Skeletal muscle tissue (tissue), 3 donors: ENCODE measurements at regions not wholly inside any gene's neighbourhood (a gene's known extent, or its start where the extent isn't known, plus 50 kb on each side); places are given as distances from the start of the nearest gene placed in this dataset.

Experiments
- H3K27ac ChIP-seq: one replicate; pipeline ENCODE4 v1.7.0; 2013; ENCODE audit warnings: mild to moderate bottlenecking, low read depth, low read length, inconsistent platforms
- H3K27me3 ChIP-seq, 3 donors: one replicate each; pipeline ENCODE4 v1.7.0; 2013; ENCODE audit warnings: low read length in 3 of 3; ENCODE audit not compliant: control insufficient read depth in 3 of 3, insufficient read depth in 3 of 3
- H3K36me3 ChIP-seq, 3 donors: one replicate each; pipeline ENCODE4 v1.7.0; 2013; ENCODE audit warnings: low read length in 3 of 3; ENCODE audit not compliant: control insufficient read depth in 3 of 3, insufficient read depth in 3 of 3
- H3K4me1 ChIP-seq, 3 donors: one replicate each; pipeline ENCODE4 v1.7.0; 2013; ENCODE audit warnings: low read length in 3 of 3, mild to moderate bottlenecking in 3 of 3; ENCODE audit not compliant: control insufficient read depth in 3 of 3, insufficient read depth in 3 of 3
- H3K4me3 ChIP-seq, 3 donors: one replicate each; pipeline ENCODE4 v1.7.0; 2013; ENCODE audit warnings: low read length in 3 of 3
- H3K9ac ChIP-seq, 3 donors: one replicate each; pipeline ENCODE4 v1.7.0; 2013; ENCODE audit warnings: low read length in 3 of 3, mild to moderate bottlenecking in 3 of 3, moderate library complexity in 2 of 3, low read depth in 1 of 3
- H3K9me3 ChIP-seq, 3 donors: one replicate each; pipeline ENCODE4 v1.7.0; 2013; ENCODE audit warnings: low read length in 3 of 3; ENCODE audit not compliant: control insufficient read depth in 3 of 3
- donor health status: Osteomylitis.

DNA sequence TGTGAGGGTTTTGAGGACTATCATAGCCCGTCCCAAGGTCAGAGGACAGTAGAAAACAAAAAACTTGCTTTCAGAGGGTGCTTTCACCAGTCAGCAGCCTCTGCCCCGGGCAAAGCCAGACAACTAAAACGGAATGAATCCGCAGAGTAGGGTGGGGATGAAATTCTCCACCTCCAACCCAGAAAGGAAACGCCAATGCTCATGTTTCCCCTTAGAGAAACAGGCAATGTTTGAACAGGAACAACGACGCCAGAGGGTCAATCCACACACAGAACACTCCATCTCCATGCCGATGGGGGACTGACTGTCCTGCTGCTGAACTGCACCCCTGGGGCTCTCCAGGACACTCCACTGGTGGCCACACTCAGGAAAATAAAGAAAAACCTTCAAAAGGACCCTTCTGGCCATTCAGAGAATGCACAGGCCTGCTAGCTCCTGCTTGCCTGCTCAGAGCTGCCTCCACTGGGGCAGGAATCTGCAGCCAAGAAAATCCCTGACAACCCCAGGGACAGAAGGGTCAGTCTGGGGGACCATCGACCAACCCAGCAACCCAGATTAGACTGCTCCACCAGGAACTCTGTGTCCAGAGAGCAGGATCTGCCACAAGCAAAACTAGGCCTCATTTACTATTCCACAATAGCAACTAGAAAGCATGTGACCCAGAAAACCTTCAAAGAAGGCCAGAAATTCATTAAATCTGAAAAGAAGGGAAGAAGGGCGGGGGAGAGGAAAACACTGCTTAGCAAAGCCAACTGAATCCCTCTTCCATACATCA is 116.0 kb downstream of the TOMM20 start:
- no peaks in the 10 kb centered on the region for H3K27me3 ChIP-seq
- H3K36me3 ChIP-seq, result no peaks in the 10 kb centered on the region
- no peak overlapping the region for H3K9ac ChIP-seq
- H3K4me3 ChIP-seq, result no peak overlapping the region
- peak overlapping the region; percentile 50 for H3K27ac ChIP-seq
- peaks cover 0 to 3% (median under 1%) of the 10 kb centered on the region in 3 donors for H3K9me3 ChIP-seq
- H3K4me1 ChIP-seq, result peaks cover 11 to 13% (median 12%) of the 10 kb centered on the region in 3 donors

DNA sequence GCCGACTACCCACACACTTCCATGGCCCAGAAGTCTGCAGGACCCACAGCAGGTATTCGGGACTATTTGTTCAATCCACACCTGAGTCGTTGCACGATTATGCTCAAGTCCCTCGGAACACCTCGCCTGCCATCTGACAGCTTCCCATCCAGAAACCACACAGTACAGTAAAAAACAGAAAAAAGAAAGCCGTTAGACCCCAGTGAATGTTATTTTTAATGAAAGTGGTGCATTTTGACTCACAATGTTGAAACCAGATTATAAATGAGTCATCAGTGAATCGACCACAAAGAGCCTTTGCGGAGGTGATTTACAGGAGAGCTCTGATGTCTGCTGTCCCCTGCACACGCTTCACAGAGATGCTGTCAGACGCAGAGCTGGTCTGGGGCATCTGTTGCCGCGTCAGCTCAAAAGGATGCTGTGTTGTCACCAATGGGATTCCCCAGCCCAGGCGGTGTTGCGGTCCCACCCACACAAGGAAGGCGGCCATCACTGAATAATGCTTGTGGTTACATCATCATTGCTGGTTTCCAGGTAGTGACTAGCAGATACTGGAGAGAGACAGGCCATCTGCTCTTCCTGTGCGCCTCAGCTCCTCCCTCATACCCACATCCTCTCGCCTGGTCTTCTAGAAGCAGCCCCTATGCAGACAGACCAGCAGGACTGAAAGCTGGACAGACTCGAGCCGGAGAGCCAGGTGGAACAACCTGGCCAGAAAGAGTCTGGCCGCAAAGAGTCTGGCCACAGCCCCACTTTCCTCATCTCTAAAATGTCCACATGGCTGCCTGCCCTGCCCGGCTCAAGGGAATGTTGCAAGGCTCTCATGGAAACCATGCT is 116.8 kb downstream of the TOMM20 start:
- Histone ChIP-seq H3K36me3 (no peaks in the 10 kb centered on the region), H3K27ac (peak overlapping the region; percentile 50), H3K27me3 (no peaks in the 10 kb centered on the region), H3K9me3 (peaks cover 0 to 5% (median 2%) of the 10 kb centered on the region in 3 donors), H3K9ac (no peak overlapping the region), H3K4me1 (peaks cover 11 to 13% (median 12%) of the 10 kb centered on the region in 3 donors), H3K4me3 (no peak overlapping the region)

DNA sequence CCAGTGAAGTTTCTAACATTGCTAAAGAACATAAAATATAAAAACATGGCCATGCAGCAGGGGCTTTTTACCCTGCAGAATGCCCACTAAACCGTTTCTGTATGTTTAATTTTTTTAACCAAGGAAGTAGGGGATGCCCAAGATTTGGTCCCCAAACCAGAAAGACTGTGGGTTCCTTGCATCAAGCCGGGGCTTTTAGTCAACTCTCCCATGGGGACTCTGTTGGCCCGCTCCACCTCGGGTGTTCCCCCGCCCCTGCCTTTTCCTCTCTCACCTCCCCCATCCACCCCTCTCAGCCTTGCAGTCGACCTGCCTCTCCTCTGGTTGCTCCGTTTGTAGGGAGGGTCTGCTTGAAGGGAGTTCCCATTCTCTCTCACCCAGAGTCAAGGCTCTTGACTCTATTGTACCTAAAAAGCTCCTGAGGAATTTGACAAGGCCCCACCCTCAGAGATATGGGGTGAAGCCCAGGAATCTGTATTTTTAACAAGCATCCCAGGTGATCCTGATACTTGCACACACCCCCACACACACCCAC is 117.5 kb downstream of the TOMM20 start:
- Histone ChIP-seq H3K9ac (no peak overlapping the region), H3K27ac (no peak overlapping the region), H3K27me3 (no peaks in the 10 kb centered on the region), H3K9me3 (peaks cover 0 to 5% (median 2%) of the 10 kb centered on the region in 3 donors), H3K36me3 (no peaks in the 10 kb centered on the region), H3K4me1 (peaks cover 11 to 13% (median 12%) of the 10 kb centered on the region in 3 donors), H3K4me3 (no peak overlapping the region)

DNA sequence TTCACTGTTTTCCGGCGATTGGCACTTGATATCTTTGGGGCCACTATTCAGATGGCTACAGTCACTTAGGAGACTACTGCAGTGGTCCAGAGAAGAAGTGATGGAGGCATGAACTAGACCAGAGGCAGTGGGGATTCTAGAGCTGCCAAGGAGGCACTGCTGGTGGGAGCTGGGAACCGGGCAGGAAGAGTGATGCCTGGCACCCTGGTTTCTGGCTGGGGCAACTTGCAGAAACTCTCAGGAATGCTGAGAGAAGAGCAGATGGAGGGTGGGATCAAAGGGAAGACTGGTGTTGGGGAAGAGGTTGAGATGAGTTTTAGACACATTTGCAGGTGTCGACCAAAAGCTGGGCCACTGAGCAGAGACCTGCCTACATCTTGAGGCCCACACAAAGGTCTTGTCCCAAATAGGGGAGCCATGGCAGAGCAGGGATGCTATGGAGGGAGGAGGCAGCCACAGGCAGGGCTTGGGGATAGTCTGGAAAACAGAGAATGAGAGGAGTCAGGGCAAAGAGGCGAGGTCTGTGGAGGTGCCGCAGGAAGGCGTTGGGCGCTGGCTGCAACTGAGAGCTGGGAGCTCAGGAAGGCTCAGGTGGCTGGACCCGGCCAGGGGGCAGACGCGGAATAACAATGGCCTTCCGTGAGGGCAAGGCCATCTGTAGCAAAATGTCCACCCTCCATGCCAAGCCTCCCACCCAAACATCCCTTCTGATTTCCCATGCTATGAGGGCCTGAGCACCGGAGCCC is 118.9 kb downstream of the TOMM20 start:
- H3K4me3 ChIP-seq, result no peak overlapping the region
- no peaks in the 10 kb centered on the region for H3K36me3 ChIP-seq
- no peak overlapping the region for H3K27ac ChIP-seq
- H3K4me1 ChIP-seq, result peaks cover 11 to 13% (median 12%) of the 10 kb centered on the region in 3 donors
- H3K27me3 ChIP-seq, result no peaks in the 10 kb centered on the region
- peaks cover 0 to 5% (median 2%) of the 10 kb centered on the region in 3 donors for H3K9me3 ChIP-seq
- no peak overlapping the region for H3K9ac ChIP-seq

DNA sequence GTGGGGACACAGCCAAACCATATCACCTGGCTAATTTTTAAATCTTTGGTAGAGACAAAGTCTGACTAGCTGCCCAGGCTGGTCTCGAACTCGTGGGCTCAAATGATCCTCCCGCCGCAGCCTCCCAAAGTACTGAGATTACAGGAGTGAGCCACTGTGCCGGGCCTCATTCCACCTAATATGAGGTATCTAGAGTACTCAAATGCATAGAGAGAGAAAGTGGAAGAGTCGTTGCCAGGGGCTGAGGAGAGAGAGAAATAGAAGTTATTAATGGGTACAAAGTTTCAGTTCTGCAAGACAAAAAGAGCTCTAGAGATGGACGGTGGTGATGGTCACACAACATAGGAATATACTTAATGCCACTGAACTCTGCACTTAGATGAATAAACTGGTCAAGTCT is 119.6 kb downstream of the TOMM20 start:
- H3K27ac ChIP-seq, result no peak overlapping the region
- H3K4me1 ChIP-seq, result peaks cover 11 to 13% (median 12%) of the 10 kb centered on the region in 3 donors
- H3K27me3 ChIP-seq, result no peaks in the 10 kb centered on the region
- H3K9me3 ChIP-seq, result peaks cover 0 to 5% (median 2%) of the 10 kb centered on the region in 3 donors
- H3K4me3 ChIP-seq, result no peak overlapping the region
- H3K9ac ChIP-seq, result no peak overlapping the region
- no peaks in the 10 kb centered on the region for H3K36me3 ChIP-seq

DNA sequence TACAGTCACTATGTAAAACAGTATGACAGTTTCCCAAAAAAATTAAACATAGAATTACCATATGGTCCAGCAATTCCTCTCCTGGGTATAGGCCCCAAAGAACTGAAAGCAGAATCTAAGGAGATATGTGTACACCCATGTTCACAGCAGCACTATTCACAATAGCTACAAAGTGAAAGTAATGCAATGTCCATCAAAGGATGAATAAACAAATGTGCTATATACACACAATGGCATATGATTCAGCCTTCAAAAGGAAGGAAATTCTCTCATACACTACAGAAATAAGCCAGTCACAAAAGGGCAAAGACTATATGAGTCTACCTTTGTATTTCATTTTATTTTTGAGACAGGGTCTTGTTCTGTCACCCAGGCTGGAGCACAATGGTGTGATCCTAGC is 120.4 kb downstream of the TOMM20 start:
- Histone ChIP-seq H3K36me3 (no peaks in the 10 kb centered on the region), H3K9me3 (peaks cover 0 to 5% (median 2%) of the 10 kb centered on the region in 3 donors), H3K27ac (no peak overlapping the region), H3K9ac (no peak overlapping the region), H3K27me3 (no peaks in the 10 kb centered on the region), H3K4me3 (no peak overlapping the region), H3K4me1 (peaks cover 9 to 13% (median 12%) of the 10 kb centered on the region in 3 donors)

DNA sequence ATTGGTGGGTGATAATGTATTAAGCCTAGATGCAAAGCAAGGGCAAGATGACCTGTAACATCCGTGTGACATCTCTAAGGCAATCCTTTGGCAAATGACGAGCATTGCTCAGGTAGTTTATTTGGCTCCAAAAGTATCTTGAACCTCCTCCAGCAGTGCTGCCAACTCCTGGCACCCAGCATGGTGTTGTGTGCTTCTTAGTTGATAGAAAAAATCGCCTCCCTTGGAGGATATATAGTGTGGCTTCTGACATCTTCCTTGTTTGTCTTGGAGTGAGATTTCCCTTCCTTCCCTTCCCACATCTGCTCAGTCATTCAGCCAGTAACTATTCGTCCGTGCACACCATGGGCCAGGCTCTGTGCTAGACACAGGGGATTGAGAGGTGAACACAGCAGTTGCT is 121.8 kb downstream of the TOMM20 start:
- no peak overlapping the region for H3K27ac ChIP-seq
- no peaks in the 10 kb centered on the region for H3K27me3 ChIP-seq
- peaks cover 2 to 3% (median 2%) of the 10 kb centered on the region in 3 donors for H3K4me1 ChIP-seq
- no peaks in the 10 kb centered on the region for H3K36me3 ChIP-seq
- no peak overlapping the region for H3K9ac ChIP-seq
- peaks cover 0 to 5% (median 2%) of the 10 kb centered on the region in 3 donors for H3K9me3 ChIP-seq
- no peak overlapping the region for H3K4me3 ChIP-seq

DNA sequence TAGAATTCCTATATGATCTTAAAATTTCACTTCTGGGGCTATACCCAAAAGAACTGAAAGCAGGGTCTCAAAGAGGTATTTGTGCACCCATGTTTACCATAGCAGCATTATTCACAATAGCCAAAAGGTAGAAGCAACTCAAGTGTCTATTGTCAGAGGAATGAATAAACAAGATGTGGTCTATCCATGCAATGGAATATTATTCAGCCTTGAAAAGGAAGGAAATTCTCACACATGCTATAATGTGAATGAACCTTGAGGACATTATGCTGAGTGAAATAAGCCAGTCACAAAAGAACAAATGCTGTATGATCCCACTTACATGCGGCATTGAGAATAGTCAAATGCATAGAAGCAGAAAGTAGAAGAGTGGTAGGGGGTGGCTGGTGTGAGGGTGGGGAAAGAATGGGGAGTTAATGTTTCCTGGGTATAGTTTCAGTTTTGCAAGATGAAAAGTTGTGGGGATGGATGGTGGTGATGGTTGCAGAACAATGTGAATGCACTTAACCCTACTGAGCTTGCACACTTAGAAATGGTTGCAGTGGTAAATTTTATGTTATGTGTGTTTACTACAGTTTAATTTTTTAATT is 122.4 kb downstream of the TOMM20 start:
- Histone ChIP-seq H3K9ac (no peak overlapping the region), H3K27ac (no peak overlapping the region), H3K4me1 (no peaks in the 10 kb centered on the region), H3K36me3 (no peaks in the 10 kb centered on the region), H3K9me3 (peaks cover 0 to 5% (median 2%) of the 10 kb centered on the region in 3 donors), H3K27me3 (no peaks in the 10 kb centered on the region), H3K4me3 (no peak overlapping the region)

DNA sequence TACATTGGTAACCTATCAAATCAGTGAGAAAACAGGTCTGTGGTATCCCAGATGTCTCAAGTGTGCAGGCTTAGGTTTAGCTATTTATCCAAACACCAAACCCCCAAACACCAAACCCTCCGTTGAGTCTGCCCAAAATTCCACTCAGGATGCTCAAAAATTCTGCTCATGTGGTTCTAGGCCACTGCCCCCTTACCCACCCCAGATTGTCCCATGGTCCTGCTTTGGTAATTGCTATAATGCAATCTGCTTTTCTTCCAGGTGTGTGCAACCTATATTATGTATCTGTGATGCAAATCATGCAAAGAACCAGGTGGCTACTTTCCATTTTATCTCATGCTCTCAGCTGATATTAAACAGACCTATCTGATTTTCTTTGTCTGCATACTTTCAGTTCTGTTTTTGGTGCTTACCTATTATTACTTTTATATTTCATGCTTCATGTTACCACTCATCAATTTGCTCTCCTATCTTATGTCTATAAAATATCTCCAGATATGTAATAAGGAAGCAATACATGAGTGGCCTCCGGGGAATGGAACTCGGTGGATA is 123.7 kb downstream of the TOMM20 start:
- H3K27me3 ChIP-seq, result no peaks in the 10 kb centered on the region
- no peaks in the 10 kb centered on the region for H3K36me3 ChIP-seq
- no peak overlapping the region for H3K9ac ChIP-seq
- H3K27ac ChIP-seq, result no peak overlapping the region
- no peaks in the 10 kb centered on the region for H3K4me1 ChIP-seq
- peaks cover 0 to 5% (median 2%) of the 10 kb centered on the region in 3 donors for H3K9me3 ChIP-seq
- no peak overlapping the region for H3K4me3 ChIP-seq
